Astrocyte (in vitro differentiated cells and primary cell): ENCODE measurements at regions not wholly inside any gene's neighbourhood (a gene's known extent, or its start where the extent isn't known, plus 50 kb on each side); places are given as distances from the start of the nearest gene placed in this dataset.

Experiments used
- EZH2 ChIP-seq: IDR thresholded peaks from 2 replicates; pipeline ENCODE4 v1.6.1; 2012; ENCODE audit warnings: mild to moderate bottlenecking, low read length, inconsistent platforms; ENCODE audit not compliant: insufficient read depth
- TF ChIP-seq, protein P1 (sequence below): IDR thresholded peaks from 2 replicates; pipeline ENCODE4 v1.5.1; 2011; ENCODE audit warnings: low read depth, mild to moderate bottlenecking, inconsistent platforms, low read length, moderate library complexity; ENCODE audit not compliant: insufficient read depth

DNA sequence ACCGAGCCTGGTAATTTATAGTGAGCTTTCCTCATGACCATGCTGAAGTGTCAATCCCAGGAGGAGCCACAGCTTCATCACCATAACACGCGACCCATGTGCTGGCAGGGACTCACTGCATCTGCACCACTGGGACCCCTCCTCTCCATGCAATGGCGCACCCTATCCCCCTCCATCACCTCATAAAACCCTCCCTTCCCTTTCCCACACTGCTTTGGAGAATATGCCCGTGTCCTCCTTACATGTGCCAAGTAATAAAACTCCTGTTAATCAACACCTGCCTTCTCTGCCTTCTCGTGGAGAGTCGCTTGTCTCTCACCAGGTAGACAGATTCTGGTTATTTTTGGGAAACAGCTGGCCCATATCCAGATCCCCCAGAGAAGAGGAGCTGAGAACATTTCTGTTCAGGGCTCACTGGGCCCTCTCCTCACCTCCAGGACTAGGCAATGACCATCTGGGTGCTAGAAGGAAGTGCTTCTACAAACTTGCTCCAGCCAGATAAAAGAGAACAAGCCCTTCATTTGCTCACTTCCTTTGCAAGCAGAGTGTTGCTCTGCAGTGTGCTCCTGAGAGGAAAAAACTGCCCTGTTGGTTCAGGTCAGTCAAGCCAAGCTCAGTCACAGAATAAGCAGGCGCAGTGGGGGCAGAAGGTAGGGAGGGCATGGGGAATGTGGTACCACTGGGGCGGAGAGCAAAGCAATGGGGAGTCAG, 894.3 kb downstream of the UQCRFS1 start:
- TF ChIP-seq, protein P1, sequence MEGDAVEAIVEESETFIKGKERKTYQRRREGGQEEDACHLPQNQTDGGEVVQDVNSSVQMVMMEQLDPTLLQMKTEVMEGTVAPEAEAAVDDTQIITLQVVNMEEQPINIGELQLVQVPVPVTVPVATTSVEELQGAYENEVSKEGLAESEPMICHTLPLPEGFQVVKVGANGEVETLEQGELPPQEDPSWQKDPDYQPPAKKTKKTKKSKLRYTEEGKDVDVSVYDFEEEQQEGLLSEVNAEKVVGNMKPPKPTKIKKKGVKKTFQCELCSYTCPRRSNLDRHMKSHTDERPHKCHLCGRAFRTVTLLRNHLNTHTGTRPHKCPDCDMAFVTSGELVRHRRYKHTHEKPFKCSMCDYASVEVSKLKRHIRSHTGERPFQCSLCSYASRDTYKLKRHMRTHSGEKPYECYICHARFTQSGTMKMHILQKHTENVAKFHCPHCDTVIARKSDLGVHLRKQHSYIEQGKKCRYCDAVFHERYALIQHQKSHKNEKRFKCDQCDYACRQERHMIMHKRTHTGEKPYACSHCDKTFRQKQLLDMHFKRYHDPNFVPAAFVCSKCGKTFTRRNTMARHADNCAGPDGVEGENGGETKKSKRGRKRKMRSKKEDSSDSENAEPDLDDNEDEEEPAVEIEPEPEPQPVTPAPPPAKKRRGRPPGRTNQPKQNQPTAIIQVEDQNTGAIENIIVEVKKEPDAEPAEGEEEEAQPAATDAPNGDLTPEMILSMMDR = no peak
- TF ChIP-seq EZH2 = no peak
